Omental fat pad (tissue), 3 donors: ENCODE measurements at regions not wholly inside any gene's neighbourhood (a gene's known extent, or its start where the extent isn't known, plus 50 kb on each side); places are given as distances from the start of the nearest gene placed in this dataset.
"Not testable (repeated sequence)": the region's sequence is repeated elsewhere in the genome, so short reads cannot be mapped to it uniquely, and the experiment has no call there.

Experiments used
- ATAC-seq: fragments of 150-250 bp; one replicate; pipeline ENCODE4 v1.9.1; 2016; ENCODE audit warnings: mild to moderate bottlenecking, moderate library complexity; ENCODE audit not compliant: low FRiP score
- DNase-seq: peaks from one replicate; pipeline ENCODE4 v3.0.0-alpha.2; 2019; ENCODE audit warnings: low spot score
- TF ChIP-seq, protein P1 (sequence below), 3 donors: fragments of 450-650 bp; IDR thresholded peaks; one replicate each; pipeline ENCODE4 v1.5.1; 2016 to 2017; ENCODE audit warnings: antibody characterized with exemption in 3 of 3, mild to moderate bottlenecking in 3 of 3, moderate library complexity in 2 of 3

DNA sequence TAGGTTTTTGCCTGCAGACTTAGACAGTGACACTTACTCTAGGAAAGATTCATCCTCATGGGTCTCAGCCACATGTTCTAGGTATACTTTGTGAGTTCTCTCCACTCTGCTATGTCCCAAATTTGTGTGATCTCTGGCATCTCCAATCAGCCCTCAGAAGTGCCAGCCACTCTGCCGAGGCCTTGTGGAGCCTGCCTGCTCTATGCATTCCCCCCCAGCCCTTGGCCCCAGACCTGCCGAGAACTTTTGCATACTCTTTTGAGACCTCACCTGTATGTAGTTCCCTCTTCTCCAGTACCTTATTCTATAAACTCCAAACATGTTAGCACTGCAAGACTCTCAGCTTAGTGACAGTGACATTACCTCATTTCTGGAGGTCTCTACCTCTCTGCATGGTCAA is 2170.5 kb upstream of the DEFB115 start:
- ATAC-seq (no peak), DNase-seq (no peak)
- TF ChIP-seq, protein P1, sequence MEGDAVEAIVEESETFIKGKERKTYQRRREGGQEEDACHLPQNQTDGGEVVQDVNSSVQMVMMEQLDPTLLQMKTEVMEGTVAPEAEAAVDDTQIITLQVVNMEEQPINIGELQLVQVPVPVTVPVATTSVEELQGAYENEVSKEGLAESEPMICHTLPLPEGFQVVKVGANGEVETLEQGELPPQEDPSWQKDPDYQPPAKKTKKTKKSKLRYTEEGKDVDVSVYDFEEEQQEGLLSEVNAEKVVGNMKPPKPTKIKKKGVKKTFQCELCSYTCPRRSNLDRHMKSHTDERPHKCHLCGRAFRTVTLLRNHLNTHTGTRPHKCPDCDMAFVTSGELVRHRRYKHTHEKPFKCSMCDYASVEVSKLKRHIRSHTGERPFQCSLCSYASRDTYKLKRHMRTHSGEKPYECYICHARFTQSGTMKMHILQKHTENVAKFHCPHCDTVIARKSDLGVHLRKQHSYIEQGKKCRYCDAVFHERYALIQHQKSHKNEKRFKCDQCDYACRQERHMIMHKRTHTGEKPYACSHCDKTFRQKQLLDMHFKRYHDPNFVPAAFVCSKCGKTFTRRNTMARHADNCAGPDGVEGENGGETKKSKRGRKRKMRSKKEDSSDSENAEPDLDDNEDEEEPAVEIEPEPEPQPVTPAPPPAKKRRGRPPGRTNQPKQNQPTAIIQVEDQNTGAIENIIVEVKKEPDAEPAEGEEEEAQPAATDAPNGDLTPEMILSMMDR (IDR thresholded peaks at IDR 0.05): no peak

DNA sequence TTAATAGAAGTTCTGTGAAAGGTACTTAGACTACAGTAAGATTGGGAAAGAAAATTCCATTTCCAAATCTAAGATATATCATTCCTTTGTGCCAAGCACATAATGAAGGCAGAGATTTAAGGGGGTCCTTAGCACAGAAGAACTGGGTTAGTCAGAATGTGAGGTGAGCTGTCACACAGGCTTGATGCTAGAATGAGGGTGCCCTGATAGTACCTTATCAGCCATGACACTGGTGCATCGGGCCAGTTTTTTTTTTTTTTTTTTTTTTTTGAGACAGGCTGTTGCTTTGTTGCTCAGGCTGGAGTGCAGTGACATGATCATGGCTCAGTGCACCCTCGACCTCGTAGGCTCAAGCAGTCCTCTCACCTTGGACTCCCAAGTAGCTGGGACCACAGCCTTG is 2169.6 kb upstream of the DEFB115 start:
- DNase-seq, ATAC-seq: not testable (repeated sequence)

DNA sequence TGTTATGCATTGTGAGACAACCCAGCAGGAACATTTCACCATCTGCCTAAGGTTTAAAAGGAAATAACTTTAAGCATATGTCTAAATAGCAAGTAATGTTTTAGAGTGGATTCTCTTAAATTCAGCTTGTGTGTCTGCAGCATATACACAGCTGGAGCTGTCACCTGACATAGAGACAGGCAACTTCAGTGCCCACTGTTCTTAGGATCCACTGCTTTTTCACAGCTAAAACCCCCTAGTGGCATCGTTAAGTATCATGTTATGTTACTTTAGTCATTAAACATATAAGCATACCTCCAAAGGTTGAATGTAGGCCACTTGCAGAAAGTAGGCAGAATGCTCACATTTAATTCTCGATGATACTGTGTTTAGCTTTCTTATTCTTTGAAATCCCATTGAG is 2169.0 kb upstream of the DEFB115 start:
- not testable (repeated sequence) for DNase-seq, ATAC-seq

DNA sequence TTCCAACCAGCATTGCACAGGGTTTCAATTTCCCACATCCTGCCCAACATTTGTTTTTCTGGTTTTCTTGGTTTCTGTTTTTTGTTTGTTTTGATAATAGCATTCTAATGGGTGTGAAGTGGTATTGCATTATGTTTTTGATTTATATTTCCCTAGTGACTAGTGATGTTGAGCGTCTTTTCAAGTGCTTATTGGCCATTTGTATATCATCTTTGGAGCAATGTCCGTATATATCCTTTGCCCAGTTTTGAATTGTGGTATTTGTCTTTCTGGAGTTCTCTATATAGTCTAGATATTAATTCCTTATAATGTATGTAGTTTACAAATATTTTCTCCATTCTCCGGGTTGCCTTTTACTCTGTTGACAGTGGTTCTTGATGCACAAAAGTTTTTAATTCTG is 2168.1 kb upstream of the DEFB115 start:
- not testable (repeated sequence) for ATAC-seq, DNase-seq

DNA sequence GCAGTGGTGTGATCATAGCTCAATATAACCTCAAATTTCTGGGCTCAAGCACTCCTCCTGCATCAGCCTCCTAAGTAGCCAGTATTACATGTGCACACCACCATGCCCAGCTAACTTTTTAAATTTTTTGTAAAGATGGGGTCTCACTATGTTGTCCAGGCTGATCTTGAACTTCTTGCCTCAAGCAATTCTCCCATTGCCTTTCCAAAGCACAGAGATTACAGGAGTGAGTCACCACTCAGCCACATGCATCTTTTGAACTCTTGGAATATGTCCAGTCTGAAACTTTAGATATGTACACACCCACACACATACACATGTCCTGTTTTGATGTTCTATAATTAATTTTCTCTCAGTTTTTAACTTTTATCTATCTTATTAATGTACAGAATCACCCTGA is 2163.5 kb upstream of the DEFB115 start:
- ATAC-seq, DNase-seq: not testable (repeated sequence)

DNA sequence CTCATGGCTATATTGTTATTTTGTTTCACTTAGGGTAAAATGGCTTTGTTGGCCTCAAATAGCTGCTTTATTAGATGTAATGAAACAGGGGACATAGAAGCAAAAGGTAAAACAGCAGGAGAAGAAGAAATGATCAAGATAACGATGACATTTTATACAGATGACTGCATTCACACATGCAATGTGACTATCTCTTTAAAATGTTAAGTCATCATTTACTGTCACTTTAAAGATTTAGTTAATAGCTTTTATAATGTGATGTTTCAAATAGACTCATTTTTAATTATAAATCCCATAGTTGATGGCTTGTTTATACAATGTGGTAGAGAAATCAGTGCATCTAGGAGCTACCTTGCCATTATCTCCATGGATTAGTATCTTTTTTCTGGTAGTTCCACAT is 2160.8 kb upstream of the DEFB115 start:
- ATAC-seq, DNase-seq: not testable (repeated sequence)

DNA sequence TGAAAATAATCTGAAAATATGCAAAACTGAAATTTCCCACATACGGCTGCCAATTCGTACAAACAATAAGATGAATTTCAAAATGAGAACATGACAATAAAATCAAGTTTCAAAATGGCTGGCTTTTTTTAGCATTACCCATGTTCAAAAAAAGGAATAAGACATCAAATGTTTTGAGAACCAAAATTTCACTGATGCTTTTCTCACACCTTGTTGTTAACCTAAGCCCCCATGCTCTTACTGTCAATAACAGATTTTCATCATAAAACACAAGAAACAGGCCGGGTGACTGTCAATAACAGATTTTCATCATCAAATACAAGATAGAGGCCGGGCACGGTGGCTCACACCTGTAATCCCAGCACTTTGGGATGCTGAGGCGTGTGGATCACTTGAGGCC is 2149.6 kb upstream of the DEFB115 start:
- DNase-seq, ATAC-seq: not testable (repeated sequence)

DNA sequence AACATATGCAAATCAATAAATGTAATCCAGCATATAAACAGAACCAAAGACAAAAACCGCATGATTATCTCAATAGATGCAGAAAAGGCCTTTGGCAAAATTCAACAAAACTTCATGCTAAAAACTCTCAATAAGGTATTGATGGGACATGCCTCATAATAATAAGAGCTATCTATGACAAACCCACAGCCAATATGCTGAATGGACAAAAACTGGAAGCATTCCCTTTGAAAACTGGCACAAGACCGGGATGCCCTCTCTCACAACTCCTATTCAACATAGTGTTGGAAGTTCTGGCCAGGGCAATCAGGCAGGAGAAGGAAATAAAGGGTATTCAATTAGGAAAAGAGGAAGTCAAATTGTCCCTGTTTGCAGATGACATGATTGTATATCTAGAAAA is 2148.1 kb upstream of the DEFB115 start:
- not testable (repeated sequence) for ATAC-seq, DNase-seq

DNA sequence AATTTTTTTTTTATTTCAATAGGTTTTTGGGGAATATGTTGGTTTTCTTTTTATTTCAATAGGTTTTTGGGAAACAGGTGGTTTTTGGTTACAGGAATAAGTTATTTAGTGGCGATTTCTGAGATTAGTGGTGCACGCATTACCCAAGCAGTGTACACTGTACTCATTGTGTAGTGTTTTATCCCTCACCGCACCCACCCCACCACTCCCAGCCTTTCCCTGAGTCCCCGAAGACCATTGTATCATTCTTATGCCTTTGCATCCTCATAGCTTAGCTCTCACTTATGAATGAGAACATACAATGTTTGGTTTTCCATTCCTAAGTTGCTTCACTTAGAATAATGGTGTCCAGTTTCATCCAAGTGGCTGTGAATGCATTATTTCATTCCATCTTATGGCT is 2142.4 kb upstream of the DEFB115 start:
- DNase-seq, ATAC-seq: not testable (repeated sequence)

DNA sequence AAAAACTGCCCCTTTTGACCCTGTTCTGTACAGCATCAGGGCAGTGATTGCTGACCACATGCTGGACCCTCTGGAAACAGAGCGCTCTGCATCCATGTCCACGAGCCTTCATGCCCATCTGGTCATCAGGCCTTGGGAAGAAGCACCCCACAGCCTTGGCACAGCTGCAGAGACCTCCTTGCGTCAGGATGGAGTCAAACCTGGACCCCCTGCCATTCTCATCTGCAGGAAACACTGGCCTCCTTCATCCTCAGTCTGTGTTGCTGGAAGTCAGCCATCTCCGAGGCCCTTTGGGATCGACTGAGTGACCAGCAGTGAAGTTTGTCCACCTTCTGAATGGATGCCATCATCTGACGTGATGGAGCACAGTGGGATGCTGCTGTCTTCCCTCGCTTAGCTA is 2138.3 kb upstream of the DEFB115 start:
- no peak for DNase-seq
- ATAC-seq: no peak
- TF ChIP-seq, protein P1 (IDR thresholded peaks at IDR 0.05): no peak

DNA sequence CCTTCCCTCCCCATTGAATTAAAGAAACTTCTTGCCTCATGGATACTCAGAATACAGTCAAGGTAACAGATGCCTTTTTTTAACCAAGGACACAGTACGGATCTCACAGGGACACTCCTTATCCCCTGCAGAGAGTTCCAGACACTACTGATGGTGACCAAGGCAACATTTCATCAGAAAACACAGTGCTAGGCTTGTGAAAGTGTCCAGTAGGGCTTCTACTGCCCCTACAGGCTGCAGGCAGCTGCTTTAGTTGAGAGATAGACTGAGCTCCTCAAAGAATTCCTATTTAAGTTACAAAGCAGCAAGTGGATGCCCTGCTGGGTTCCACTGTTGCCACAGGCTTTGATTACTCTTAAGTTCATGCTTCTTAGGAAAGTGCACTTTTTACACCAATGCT is 2137.8 kb upstream of the DEFB115 start:
- ATAC-seq, DNase-seq: not testable (repeated sequence)

DNA sequence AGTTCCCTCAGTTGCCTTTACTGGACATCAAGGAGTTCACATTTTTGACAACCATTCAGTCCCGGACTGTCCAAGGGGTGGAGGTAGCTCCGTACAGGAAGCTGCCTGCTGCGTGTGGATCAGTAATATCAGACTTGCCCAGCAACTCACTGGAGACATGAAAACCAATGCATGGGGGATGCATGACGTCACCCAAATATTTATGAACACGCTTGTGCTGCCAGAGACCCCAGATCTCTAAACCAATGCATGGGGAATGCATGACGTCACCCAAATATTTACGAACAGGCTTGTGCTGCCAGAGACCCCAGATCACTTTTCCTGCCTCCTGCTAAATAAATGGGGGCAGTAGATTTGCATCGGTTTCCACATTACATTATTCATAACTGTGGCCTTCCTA is 2137.4 kb upstream of the DEFB115 start:
- peak; percentile 73 for ATAC-seq
- DNase-seq: not testable (repeated sequence)

DNA sequence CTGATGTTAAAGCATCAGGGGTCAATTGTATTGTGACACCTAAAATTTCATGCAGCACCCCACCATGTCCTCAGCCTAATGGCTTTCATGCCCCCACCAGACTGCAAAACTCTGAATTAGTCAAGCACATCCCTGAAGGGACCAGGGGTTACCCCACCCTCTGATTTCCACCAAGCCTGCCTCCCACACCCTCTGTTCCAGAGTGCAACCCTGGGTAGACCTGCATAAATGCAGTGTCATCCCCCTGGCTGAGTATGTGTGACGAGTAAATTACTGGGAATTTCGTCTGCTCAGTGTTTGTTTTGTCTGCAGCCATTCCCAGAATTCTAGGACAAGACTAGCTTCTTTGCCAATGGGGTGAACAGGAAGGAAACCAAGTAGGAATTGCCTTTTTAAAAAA is 2136.9 kb upstream of the DEFB115 start:
- peak; percentile 66 for ATAC-seq
- not testable (repeated sequence) for DNase-seq

DNA sequence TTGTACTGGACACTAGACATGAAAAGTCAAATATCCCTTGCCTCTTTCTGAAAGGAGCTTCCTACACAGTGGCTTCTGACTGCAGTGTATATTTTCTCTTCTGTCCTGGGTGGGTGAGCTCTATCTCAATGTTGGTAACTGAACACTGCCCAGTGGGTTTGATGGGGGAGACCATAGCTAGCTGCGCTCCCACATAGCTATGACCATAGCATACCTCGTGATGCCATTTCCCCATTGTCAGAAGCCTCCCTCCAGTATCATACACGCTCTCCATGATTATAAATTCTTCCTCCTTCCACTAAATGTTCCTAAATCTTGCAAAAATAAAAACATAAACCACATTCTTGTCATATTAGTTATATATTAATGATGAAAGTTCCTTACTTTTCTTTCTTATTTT is 2134.7 kb upstream of the DEFB115 start:
- not testable (repeated sequence) for DNase-seq, ATAC-seq
